ENCODE measurements at regions not wholly inside any gene's neighbourhood (a gene's known extent, or its start where the extent isn't known, plus 50 kb on each side); places are given as distances from the start of the nearest gene placed in this dataset.

GRCh38 chr5:30921388-30921787, 272.1 kb upstream of the CDH6 start:
- no peaks in the 10 kb centered on the region for H3K4me1 ChIP-seq (ENCODE audit: control insufficient read depth, insufficient read depth, low read length)
- no peaks in the 10 kb centered on the region for H3K9me3 ChIP-seq (ENCODE audit: control insufficient read depth, insufficient read depth, low read length)
- no peaks in the 10 kb centered on the region for H3K27me3 ChIP-seq (ENCODE audit: control insufficient read depth, insufficient read depth, low read length)
- H3K36me3 ChIP-seq (ENCODE audit: control insufficient read depth, insufficient read depth, low read length) = no peaks in the 10 kb centered on the region
- H3K9ac ChIP-seq (ENCODE audit: low read depth, low read length) = no peak overlapping the region
- H3K4me3 ChIP-seq (ENCODE audit: low read depth, low read length) = no peak overlapping the region

- H3K4me1 ChIP-seq (ENCODE audit: control insufficient read depth, insufficient read depth, low read length) = no peaks in the 10 kb centered on the region
Measured at GRCh38 chr5:30918171-30918570, 275.3 kb upstream of the CDH6 start.

DNA sequence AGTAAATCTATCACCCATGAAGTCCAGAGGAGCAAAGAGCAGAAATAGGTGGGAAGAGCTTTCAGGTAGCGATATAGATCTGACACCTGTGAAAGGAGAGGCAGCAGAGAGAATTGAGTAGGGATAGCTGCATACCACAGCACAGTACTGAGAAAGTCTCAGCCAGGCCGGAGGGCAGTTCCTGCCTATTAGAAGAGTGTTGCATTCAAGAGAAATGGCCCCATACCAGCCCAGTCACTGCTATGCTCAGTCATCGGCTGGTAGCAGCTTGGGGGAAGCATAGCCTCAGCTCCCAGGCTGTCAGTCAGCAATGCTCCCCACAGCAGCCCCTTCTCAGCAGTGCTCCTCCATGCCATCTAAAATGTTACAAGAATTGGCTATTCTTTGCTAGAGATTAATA, 285.1 kb upstream of the CDH6 start:
- no peaks in the 10 kb centered on the region for H3K4me1 ChIP-seq (ENCODE audit: control insufficient read depth, insufficient read depth, low read length)
- no peaks in the 10 kb centered on the region for H3K9me3 ChIP-seq (ENCODE audit: control insufficient read depth, insufficient read depth, low read length)
- H3K4me3 ChIP-seq (ENCODE audit: low read depth, low read length) = no peak overlapping the region
- no peak overlapping the region for H3K9ac ChIP-seq (ENCODE audit: low read depth, low read length)
- no peaks in the 10 kb centered on the region for H3K36me3 ChIP-seq (ENCODE audit: control insufficient read depth, insufficient read depth, low read length)
- H3K27me3 ChIP-seq (ENCODE audit: control insufficient read depth, insufficient read depth, low read length) = no peaks in the 10 kb centered on the region

More at GRCh38 chr5:30918171-30918570, 275.3 kb upstream of the CDH6 start:
- H3K4me3 ChIP-seq (ENCODE audit: low read depth, low read length) = no peak overlapping the region
- no peaks in the 10 kb centered on the region for H3K27me3 ChIP-seq (ENCODE audit: control insufficient read depth, insufficient read depth, low read length)
- no peaks in the 10 kb centered on the region for H3K36me3 ChIP-seq (ENCODE audit: control insufficient read depth, insufficient read depth, low read length)
- H3K9ac ChIP-seq (ENCODE audit: low read depth, low read length) = no peak overlapping the region
- no peaks in the 10 kb centered on the region for H3K9me3 ChIP-seq (ENCODE audit: control insufficient read depth, insufficient read depth, low read length)

- Histone ChIP-seq H3K9ac (ENCODE audit: low read depth, low read length) (no peak overlapping the region), H3K36me3 (ENCODE audit: control insufficient read depth, insufficient read depth, low read length) (no peaks in the 10 kb centered on the region), H3K4me3 (ENCODE audit: low read depth, low read length) (no peak overlapping the region), H3K27me3 (ENCODE audit: control insufficient read depth, insufficient read depth, low read length) (no peaks in the 10 kb centered on the region), H3K9me3 (ENCODE audit: control insufficient read depth, insufficient read depth, low read length) (no peaks in the 10 kb centered on the region), H3K4me1 (ENCODE audit: control insufficient read depth, insufficient read depth, low read length) (no peaks in the 10 kb centered on the region)
Measured at GRCh38 chr5:30900367-30900766, 293.1 kb upstream of the CDH6 start.

DNA sequence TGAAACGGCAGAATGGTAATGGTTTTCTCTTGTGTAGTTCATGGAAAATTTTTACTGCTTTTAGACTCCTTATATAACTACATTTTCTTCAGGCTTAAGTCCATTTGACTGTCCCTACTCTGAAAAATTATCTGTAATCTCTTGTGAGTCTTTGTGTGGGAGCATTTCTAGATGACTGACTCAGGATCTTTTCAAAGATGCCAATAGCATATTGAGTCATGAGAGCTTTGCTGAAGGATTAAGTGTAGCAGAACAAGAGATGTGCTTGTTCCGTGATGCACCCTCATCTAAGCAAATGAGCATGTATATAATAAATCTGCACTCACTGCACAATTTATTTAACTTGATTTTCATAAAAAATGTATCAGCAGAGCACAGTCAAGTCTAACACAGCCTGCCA, 298.7 kb upstream of the CDH6 start:
- Histone ChIP-seq H3K36me3 (ENCODE audit: control insufficient read depth, insufficient read depth, low read length) (no peaks in the 10 kb centered on the region), H3K27me3 (ENCODE audit: control insufficient read depth, insufficient read depth, low read length) (no peaks in the 10 kb centered on the region), H3K4me1 (ENCODE audit: control insufficient read depth, insufficient read depth, low read length) (no peaks in the 10 kb centered on the region), H3K9ac (ENCODE audit: low read depth, low read length) (no peak overlapping the region), H3K4me3 (ENCODE audit: low read depth, low read length) (no peak overlapping the region), H3K9me3 (ENCODE audit: control insufficient read depth, insufficient read depth, low read length) (no peaks in the 10 kb centered on the region)

- Histone ChIP-seq H3K9ac (ENCODE audit: low read depth, low read length) (no peak overlapping the region), H3K4me3 (ENCODE audit: low read depth, low read length) (no peak overlapping the region), H3K4me1 (ENCODE audit: control insufficient read depth, insufficient read depth, low read length) (no peaks in the 10 kb centered on the region), H3K9me3 (ENCODE audit: control insufficient read depth, insufficient read depth, low read length) (no peaks in the 10 kb centered on the region), H3K36me3 (ENCODE audit: control insufficient read depth, insufficient read depth, low read length) (no peaks in the 10 kb centered on the region), H3K27me3 (ENCODE audit: control insufficient read depth, insufficient read depth, low read length) (no peaks in the 10 kb centered on the region)
Measured at GRCh38 chr5:30891660-30892059, 301.8 kb upstream of the CDH6 start.

DNA sequence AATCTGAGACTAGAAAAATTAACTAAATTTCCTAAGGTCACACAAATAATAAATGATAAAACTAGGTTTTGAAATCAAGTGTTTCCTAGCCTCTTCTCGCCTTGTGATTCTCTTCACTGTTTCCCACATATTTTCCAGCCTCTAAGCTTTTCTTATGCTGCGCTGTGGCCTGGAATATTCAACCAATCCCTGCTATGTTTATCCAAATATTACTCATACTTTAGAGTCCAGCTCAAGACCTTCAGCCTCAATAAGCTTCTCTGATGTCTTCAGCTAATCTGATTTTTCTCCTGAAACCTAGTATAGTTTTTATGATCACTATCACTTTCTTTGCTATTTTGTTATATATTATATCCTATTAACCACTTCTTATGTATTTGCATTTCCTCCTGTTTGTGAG, 303.1 kb upstream of the CDH6 start:
- H3K4me3 ChIP-seq (ENCODE audit: low read depth, low read length) = no peak overlapping the region
- H3K27me3 ChIP-seq (ENCODE audit: control insufficient read depth, insufficient read depth, low read length) = no peaks in the 10 kb centered on the region
- H3K36me3 ChIP-seq (ENCODE audit: control insufficient read depth, insufficient read depth, low read length) = no peaks in the 10 kb centered on the region
- H3K9ac ChIP-seq (ENCODE audit: low read depth, low read length) = no peak overlapping the region
- no peaks in the 10 kb centered on the region for H3K4me1 ChIP-seq (ENCODE audit: control insufficient read depth, insufficient read depth, low read length)
- H3K9me3 ChIP-seq (ENCODE audit: control insufficient read depth, insufficient read depth, low read length) = no peaks in the 10 kb centered on the region

DNA sequence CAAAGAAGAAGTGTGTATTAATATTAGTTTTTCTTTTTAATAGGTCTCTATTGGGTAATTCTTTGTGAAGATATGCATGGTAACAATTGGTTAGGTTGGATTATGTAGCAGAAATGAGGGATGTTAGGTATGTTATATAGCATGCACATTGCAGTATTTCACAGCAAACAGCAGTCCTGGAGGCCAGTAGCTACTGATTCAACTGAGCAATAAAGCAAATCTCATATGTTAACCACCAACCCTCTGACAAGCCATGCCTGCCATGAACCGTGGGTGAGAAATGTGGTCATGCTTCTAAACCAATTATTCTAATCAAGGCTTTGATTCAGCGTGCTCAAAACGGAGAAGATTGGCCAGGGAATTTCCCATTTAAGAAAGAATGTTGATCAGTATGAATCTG, 313.0 kb upstream of the CDH6 start:
- Histone ChIP-seq H3K27me3 (ENCODE audit: control insufficient read depth, insufficient read depth, low read length) (no peaks in the 10 kb centered on the region), H3K9me3 (ENCODE audit: control insufficient read depth, insufficient read depth, low read length) (no peaks in the 10 kb centered on the region), H3K4me3 (ENCODE audit: low read depth, low read length) (no peak overlapping the region), H3K9ac (ENCODE audit: low read depth, low read length) (no peak overlapping the region), H3K36me3 (ENCODE audit: control insufficient read depth, insufficient read depth, low read length) (no peaks in the 10 kb centered on the region), H3K4me1 (ENCODE audit: control insufficient read depth, insufficient read depth, low read length) (no peaks in the 10 kb centered on the region)

DNA sequence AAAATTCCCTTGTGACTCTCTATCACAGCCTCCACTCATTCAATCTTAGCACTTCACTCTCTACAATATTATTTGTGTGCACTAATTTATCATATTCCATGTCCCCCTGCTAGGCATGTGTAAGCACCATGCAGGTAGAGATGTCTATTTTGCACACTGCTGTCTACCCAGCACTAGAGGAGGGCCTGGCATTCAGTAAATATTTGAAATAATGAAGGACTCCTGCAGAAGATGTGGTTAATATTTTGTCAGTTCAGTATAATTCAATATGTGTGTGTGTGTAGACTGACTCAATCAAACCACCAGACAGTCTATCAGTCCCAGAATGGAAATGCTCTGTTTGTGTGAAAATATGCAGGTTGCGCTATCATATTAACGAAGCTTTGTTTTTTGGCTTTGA, 313.6 kb upstream of the CDH6 start:
- H3K4me1 ChIP-seq (ENCODE audit: control insufficient read depth, insufficient read depth, low read length) = no peaks in the 10 kb centered on the region
- no peaks in the 10 kb centered on the region for H3K36me3 ChIP-seq (ENCODE audit: control insufficient read depth, insufficient read depth, low read length)
- H3K4me3 ChIP-seq (ENCODE audit: low read depth, low read length) = no peak overlapping the region
- H3K9ac ChIP-seq (ENCODE audit: low read depth, low read length) = no peak overlapping the region
- H3K27me3 ChIP-seq (ENCODE audit: control insufficient read depth, insufficient read depth, low read length) = no peaks in the 10 kb centered on the region
- no peaks in the 10 kb centered on the region for H3K9me3 ChIP-seq (ENCODE audit: control insufficient read depth, insufficient read depth, low read length)

GRCh38 chr5:30878746-30879145, 314.7 kb upstream of the CDH6 start:
- no peaks in the 10 kb centered on the region for H3K27me3 ChIP-seq (ENCODE audit: control insufficient read depth, insufficient read depth, low read length)
- no peaks in the 10 kb centered on the region for H3K9me3 ChIP-seq (ENCODE audit: control insufficient read depth, insufficient read depth, low read length)
- no peaks in the 10 kb centered on the region for H3K4me1 ChIP-seq (ENCODE audit: control insufficient read depth, insufficient read depth, low read length)
- no peak overlapping the region for H3K4me3 ChIP-seq (ENCODE audit: low read depth, low read length)
- H3K9ac ChIP-seq (ENCODE audit: low read depth, low read length) = no peak overlapping the region
- no peaks in the 10 kb centered on the region for H3K36me3 ChIP-seq (ENCODE audit: control insufficient read depth, insufficient read depth, low read length)

- no peak overlapping the region for H3K4me3 ChIP-seq (ENCODE audit: low read depth, low read length)
Measured at GRCh38 chr5:30878296-30878695, 315.2 kb upstream of the CDH6 start.

GRCh38 chr5:30874241-30875034, 319.0 kb upstream of the CDH6 start:
- Histone ChIP-seq H3K27me3 (ENCODE audit: control insufficient read depth, insufficient read depth, low read length) (no peaks in the 10 kb centered on the region), H3K36me3 (ENCODE audit: control insufficient read depth, insufficient read depth, low read length) (no peaks in the 10 kb centered on the region), H3K9me3 (ENCODE audit: control insufficient read depth, insufficient read depth, low read length) (no peaks in the 10 kb centered on the region), H3K9ac (ENCODE audit: low read depth, low read length) (no peak overlapping the region), H3K4me3 (ENCODE audit: low read depth, low read length) (no peak overlapping the region), H3K4me1 (ENCODE audit: control insufficient read depth, insufficient read depth, low read length) (no peaks in the 10 kb centered on the region)

More at GRCh38 chr5:30878296-30878695, 315.2 kb upstream of the CDH6 start:
- H3K9ac ChIP-seq (ENCODE audit: low read depth, low read length) = no peak overlapping the region
- no peaks in the 10 kb centered on the region for H3K4me1 ChIP-seq (ENCODE audit: control insufficient read depth, insufficient read depth, low read length)
- no peaks in the 10 kb centered on the region for H3K36me3 ChIP-seq (ENCODE audit: control insufficient read depth, insufficient read depth, low read length)
- no peaks in the 10 kb centered on the region for H3K9me3 ChIP-seq (ENCODE audit: control insufficient read depth, insufficient read depth, low read length)
- H3K27me3 ChIP-seq (ENCODE audit: control insufficient read depth, insufficient read depth, low read length) = no peaks in the 10 kb centered on the region
